Colonic mucosa (tissue), 4 donors: ENCODE measurements at regions not wholly inside any gene's neighbourhood (a gene's known extent, or its start where the extent isn't known, plus 50 kb on each side); places are given as distances from the start of the nearest gene placed in this dataset.

Experiments
- DNase-seq: peaks from one replicate; pipeline ENCODE4 v3.0.0-alpha.2; 2020
- H3K27ac ChIP-seq: fragments of 200-600 bp; one replicate; pipeline ENCODE4 v1.8.0; 2021
- H3K27me3 ChIP-seq: fragments of 200-600 bp; one replicate; pipeline ENCODE4 v1.8.0; 2021
- H3K36me3 ChIP-seq: fragments of 200-600 bp; one replicate; pipeline ENCODE4 v1.8.0; 2021
- H3K4me1 ChIP-seq: fragments of 200-600 bp; one replicate; pipeline ENCODE4 v1.8.0; 2021; ENCODE audit warnings: mild to moderate bottlenecking
- H3K4me3 ChIP-seq: fragments of 200-600 bp; one replicate; pipeline ENCODE4 v1.8.0; 2021
- H3K9ac ChIP-seq, 2 donors: one replicate each; pipeline ENCODE4 v1.7.0; 2013; ENCODE audit warnings: control low read depth in 2 of 2, low read depth in 2 of 2, low read length in 2 of 2
- H3K9me3 ChIP-seq: fragments of 200-600 bp; one replicate; pipeline ENCODE4 v1.8.0; 2021
- intact Hi-C: fragments of 100-400 bp; cut with DNase I; formaldehyde crosslinking; loops from one replicate; pipeline ENCODE4 v1.14.1; 2022
- TF ChIP-seq, protein P1 (sequence below): fragments of 200-600 bp; IDR thresholded peaks from one replicate; pipeline ENCODE4 v1.8.0; 2022; ENCODE audit warnings: antibody characterized with exemption, mild to moderate bottlenecking
- donor health status: healthy.
- donor health status: DM: no; HTN: no; CAD: no.
- donor health status: DM: no; HTN: no; CAD: no.

DNA sequence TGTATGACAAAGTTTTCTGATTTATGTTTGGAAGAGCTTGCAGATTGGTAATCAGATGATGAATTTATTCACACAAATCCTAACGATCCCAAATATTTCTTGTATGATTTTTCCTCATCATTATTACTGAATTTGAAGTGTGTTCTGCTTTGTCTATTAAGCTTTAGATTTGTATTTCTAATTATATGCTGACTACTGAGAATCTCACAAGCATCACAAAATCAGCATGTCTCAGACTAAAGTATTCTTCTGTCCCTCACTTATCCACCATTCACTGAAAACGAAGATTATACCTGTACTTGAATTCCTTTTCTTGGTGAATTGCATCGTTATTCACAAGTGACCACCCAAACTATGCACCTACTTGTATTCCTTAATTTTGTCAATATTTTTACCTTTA lies 796.3 kb upstream of the MAP3K7 start:
- TF ChIP-seq, protein P1, sequence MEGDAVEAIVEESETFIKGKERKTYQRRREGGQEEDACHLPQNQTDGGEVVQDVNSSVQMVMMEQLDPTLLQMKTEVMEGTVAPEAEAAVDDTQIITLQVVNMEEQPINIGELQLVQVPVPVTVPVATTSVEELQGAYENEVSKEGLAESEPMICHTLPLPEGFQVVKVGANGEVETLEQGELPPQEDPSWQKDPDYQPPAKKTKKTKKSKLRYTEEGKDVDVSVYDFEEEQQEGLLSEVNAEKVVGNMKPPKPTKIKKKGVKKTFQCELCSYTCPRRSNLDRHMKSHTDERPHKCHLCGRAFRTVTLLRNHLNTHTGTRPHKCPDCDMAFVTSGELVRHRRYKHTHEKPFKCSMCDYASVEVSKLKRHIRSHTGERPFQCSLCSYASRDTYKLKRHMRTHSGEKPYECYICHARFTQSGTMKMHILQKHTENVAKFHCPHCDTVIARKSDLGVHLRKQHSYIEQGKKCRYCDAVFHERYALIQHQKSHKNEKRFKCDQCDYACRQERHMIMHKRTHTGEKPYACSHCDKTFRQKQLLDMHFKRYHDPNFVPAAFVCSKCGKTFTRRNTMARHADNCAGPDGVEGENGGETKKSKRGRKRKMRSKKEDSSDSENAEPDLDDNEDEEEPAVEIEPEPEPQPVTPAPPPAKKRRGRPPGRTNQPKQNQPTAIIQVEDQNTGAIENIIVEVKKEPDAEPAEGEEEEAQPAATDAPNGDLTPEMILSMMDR: no peak
- Histone ChIP-seq H3K9me3 (no peaks in the 10 kb centered on the region), H3K27ac (no peak overlapping the region), H3K4me3 (no peak overlapping the region), H3K9ac (no peak overlapping the region), H3K36me3 (no peaks in the 10 kb centered on the region), H3K4me1 (no peaks in the 10 kb centered on the region), H3K27me3 (no peaks in the 10 kb centered on the region)
- intact Hi-C loops: no loop called here
- no peak for DNase-seq

DNA sequence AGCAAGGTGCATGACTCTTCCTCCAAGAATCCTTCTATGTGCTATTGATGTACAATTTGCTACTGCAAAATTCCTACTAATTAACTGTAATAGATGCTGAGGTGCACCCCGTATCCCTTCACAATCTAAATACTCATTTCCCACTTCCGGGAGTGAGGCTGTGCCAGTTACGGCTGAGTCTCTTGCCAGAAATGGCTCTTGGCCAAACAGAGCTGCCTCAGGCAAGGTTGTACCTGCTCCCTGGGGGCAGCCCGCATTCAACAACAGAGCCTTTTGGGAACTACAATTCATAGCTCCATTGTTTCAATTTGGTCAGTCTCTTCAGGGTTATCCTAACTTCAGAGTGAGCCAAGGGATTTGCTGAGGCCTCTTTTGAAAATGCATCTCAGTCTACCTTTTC lies 789.8 kb upstream of the MAP3K7 start:
- peak; percentile 27 for DNase-seq
- Histone ChIP-seq H3K27me3 (no peaks in the 10 kb centered on the region), H3K9me3 (no peaks in the 10 kb centered on the region), H3K9ac (no peak overlapping the region), H3K36me3 (no peaks in the 10 kb centered on the region), H3K4me1 (no peaks in the 10 kb centered on the region), H3K27ac (no peak overlapping the region), H3K4me3 (no peak overlapping the region)
- intact Hi-C loops: no loop called here
- TF ChIP-seq, protein P1: no peak

DNA sequence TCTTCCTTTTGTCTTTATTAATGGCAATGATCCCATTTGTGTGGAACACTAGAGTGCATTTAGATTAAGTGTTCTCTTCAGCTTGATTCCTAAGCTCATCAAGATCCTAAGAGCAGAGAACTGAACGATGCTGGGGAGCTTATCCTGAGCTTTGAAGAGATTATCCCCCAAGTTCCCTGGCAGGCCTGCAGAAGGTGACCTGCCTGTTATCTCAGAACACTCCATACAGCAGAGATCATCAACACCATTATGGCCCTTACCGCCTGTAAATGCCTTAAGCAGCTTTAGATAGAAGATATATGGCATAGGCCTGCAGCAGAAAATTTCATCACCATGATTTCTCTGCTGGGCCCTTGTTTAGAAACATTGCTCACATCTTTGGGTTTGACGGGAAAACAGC lies 779.9 kb upstream of the MAP3K7 start:
- Histone ChIP-seq H3K36me3 (no peaks in the 10 kb centered on the region), H3K27me3 (no peaks in the 10 kb centered on the region), H3K4me1 (no peaks in the 10 kb centered on the region), H3K9ac (no peak overlapping the region), H3K4me3 (no peak overlapping the region), H3K27ac (no peak overlapping the region), H3K9me3 (no peaks in the 10 kb centered on the region)
- intact Hi-C loops: no loop called here
- TF ChIP-seq, protein P1: no peak
- no peak for DNase-seq

DNA sequence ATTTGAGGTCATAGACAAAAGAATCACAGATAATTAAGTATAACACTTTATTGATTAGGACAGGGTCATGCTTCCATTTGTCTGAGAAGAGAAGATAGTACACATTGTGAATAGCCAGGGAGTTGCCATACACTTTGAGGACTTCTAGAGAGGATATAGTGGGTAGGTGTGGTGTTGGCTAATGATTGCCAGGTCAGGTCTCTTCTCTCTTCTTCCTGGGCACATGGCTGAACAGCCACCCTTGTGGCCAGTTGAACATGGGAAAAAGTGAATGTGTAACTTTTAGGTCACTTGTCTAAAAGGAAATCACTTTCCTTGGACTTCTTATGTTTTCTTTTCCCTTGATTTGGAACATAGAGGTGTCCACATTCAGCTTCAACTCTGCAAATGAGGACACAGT lies 772.1 kb upstream of the MAP3K7 start:
- no peaks in the 10 kb centered on the region for H3K4me1 ChIP-seq
- H3K27me3 ChIP-seq: no peaks in the 10 kb centered on the region
- H3K27ac ChIP-seq: no peak overlapping the region
- H3K36me3 ChIP-seq: no peaks in the 10 kb centered on the region
- TF ChIP-seq, protein P1: no peak
- no peaks in the 10 kb centered on the region for H3K9me3 ChIP-seq
- intact Hi-C loops: no loop called here
- no peak overlapping the region for H3K4me3 ChIP-seq
- no peak overlapping the region for H3K9ac ChIP-seq
- DNase-seq: no peak

DNA sequence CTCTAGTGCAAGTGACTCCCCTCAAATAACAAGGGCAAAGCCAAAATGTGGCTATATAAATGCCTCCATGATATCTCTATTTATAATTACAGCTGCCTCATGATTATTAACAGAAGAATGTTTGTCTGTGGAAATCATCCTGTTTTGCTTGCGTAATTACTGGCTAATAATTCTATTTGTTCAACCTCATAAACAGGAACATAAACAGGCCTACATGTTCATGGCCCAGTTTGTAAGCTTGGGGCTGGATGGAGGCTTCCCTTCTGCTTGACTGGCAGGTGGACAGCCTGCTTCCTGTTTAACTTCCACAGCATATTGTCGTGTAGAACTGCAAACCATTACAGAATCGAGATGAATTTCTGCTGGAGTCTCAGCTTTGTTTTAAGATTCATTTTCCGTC lies 766.0 kb upstream of the MAP3K7 start:
- intact Hi-C loops: no loop called here
- H3K4me3 ChIP-seq: no peak overlapping the region
- TF ChIP-seq, protein P1: no peak
- H3K27me3 ChIP-seq: no peaks in the 10 kb centered on the region
- H3K9me3 ChIP-seq: no peaks in the 10 kb centered on the region
- H3K27ac ChIP-seq: no peak overlapping the region
- H3K9ac ChIP-seq: no peak overlapping the region
- DNase-seq: no peak
- no peaks in the 10 kb centered on the region for H3K36me3 ChIP-seq
- H3K4me1 ChIP-seq: no peaks in the 10 kb centered on the region

DNA sequence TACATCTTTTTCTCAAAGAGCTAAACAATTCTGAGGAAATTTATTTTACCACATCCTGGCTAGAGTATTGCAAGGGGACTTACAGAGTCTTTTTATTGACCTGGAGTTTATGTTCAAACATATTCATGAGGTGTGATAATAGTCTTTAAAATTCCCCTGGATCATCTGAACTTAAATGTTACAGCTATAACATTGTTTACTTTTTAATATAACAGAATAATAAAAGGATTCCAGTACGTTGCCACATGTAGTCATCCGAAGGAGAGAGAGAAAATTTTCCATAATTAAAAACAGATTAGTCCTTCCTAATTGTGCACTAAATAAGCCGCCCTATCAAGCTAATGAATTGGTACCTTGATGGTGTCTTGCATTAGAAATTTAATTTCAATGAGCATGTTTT lies 765.4 kb upstream of the MAP3K7 start:
- no peak overlapping the region for H3K9ac ChIP-seq
- intact Hi-C loops: no loop called here
- no peak overlapping the region for H3K27ac ChIP-seq
- TF ChIP-seq, protein P1: no peak
- H3K27me3 ChIP-seq: no peaks in the 10 kb centered on the region
- no peaks in the 10 kb centered on the region for H3K36me3 ChIP-seq
- no peaks in the 10 kb centered on the region for H3K4me1 ChIP-seq
- H3K9me3 ChIP-seq: no peaks in the 10 kb centered on the region
- no peak overlapping the region for H3K4me3 ChIP-seq
- DNase-seq: no peak
